Stimulated activated naive CD8-positive, alpha-beta T cell treated with anti-CD3 and anti-CD28 coated beads, Interleukin-15, Interleukin-2, amounts not matched to agents 100 U/mL and 50 U/mL, for 24 hours (primary cell): ENCODE measurements at regions not wholly inside any gene's neighbourhood (a gene's known extent, or its start where the extent isn't known, plus 50 kb on each side); places are given as distances from the start of the nearest gene placed in this dataset.
"Not testable (repeated sequence)": the region's sequence is repeated elsewhere in the genome, so short reads cannot be mapped to it uniquely, and the experiment has no call there.

Source experiments
- ATAC-seq: fragments of 150-1000 bp; cut with Tn5 transposase; one replicate; pipeline ENCODE4 v1.10.0; 2021
- DNase-seq: peaks from one replicate; pipeline ENCODE4 v3.0.0; 2021

DNA sequence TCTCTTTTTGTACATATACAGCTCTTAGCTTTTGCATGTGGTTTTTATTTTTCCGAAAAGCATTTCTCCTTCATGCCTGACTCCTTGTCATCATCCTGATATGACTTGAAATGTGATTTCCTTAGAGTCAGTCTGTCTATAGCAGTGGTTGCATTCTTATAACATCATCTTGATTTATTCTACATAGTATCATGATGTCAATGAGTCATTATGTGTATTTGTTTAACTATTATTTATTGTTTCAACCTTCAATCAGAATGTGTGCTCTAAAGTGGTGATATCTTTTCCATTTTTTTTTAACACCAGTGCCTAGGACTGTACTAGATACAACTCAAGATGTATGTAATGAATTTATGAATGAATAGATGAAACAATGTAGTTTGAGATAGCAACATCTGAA is 354.9 kb upstream of the CDH8 start:
- DNase-seq (no peak), ATAC-seq (no peak)

DNA sequence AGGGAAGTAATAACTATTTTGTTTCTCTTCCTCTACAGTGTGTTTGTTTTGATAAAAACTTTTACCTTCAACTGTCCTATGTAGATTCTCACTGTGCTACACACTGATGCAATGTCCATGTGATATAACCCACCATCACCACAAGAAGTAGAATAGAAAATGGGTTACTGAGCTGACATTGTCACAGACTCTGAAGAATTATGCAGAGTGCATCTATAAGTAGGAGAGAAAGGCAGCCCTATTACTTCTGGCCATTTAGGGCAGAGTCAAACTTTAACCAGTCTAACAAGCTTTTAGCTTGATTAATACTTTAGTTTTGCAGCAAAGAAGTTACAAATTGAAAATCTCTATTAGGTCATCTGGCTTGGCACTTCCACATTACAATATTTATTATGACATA is 354.0 kb upstream of the CDH8 start:
- DNase-seq (no peak), ATAC-seq (no peak)

DNA sequence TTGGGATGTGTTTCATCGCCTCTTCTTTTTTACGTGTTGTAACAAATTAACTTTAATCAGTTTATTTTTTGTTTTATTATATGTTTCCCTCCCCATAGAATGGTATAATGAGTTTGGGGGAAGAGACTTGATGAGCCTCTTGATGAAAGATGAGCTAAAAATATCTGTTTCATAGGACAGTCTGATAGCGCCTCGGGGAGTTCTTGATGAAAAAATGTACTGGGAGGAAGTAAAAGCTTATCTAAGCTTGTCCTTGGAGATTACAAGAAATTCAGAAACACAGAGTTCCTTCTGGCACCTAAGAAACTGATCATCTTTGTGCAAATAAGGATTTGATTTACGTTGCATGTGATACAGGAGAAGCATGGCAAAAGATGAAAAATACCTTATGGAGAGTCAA is 350.2 kb upstream of the CDH8 start:
- ATAC-seq (no peak), DNase-seq (no peak)

DNA sequence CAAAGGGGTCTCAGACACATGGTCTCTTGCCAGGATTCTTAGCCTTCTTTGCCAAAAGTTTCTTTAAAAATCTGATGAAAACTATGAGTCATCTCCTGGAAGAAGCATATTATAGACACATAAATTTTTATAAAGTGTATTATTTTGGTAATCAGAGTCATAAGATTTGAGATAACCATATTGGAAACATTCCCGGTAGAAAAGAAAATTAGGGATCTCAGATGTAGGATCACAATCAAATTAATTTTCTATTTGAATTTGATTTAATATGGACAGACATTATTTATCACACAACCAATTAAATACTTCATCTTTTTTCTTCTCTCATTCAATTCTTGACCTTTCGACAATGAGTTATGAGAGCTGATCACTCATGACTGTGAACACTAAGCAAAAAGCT is 347.7 kb upstream of the CDH8 start:
- DNase-seq (no peak), ATAC-seq (no peak)

DNA sequence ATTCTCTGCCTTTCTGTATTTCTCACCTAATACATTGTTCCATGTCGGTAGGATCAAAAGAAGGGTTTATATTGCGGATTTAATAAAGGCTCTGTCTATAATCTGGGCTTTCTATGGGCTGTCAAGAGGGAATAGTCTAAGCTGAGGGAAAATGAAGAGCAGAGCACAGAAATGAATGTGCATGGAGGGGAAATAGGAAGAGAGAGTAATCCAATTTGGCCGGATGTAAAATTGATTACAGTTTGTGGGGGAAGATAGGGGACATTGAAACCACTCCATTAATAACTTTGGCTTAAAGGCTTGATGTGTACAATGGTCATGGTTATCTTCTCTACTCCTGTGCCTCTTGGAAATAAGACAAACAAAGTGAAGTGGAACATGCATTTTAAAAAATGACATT is 334.2 kb upstream of the CDH8 start:
- ATAC-seq (no peak), DNase-seq (no peak)

DNA sequence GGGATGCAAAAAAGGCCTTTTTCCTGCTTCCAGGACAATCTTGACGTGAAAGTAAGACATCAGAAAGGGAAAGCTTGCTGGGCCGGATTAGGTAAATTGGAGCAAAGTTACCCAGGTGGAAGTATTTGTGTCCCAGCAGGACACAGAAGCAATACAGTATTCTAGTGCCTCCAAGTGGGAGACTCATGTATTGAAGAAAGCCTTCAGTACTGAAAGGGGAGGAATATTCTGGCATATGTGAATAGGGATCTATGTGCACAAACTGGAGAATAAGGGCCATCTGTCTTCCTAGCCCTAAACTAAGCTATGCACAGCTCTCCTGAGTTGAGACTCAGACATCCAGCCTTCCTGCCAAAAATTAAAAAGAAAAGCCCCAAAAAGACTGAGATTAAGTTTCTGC is 327.3 kb upstream of the CDH8 start:
- no peak for ATAC-seq
- no peak for DNase-seq

DNA sequence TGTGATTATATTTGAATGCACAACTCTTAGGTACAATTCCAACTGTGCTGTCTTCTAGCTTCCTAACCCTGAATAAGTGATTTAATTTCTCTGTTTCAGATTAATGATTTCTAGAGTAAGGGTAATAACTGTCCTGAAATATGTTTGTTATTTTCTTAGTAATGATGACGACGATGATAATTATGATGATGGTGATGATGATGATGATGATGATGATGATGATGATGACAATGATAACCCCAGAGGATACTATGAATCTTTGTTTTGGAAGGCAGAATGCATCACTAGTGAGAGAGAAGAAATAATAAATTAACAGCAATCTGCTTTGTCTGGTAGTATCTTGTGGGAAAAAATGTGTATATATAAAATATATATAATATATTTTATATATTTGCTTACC is 317.1 kb upstream of the CDH8 start:
- ATAC-seq = no peak
- DNase-seq = no peak

DNA sequence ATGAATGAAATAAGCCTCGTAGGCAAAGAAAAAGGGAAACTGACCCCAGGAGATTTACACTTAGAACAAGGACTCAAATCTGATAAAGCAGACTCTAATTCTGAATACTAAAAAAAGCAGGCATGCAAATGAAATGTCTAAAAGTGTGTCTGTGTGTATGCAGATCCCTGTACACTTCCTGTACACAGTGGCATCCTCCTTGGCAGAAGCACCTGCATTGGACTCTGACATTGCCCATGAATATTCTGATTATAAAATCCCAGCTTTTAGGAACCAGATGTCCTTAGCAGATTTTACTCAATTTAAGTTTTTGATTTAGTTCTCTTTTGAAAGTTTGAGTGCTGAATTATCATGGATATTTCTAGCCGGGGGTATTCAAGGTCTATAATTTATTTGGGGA is 306.0 kb upstream of the CDH8 start:
- no peak for DNase-seq
- no peak for ATAC-seq

DNA sequence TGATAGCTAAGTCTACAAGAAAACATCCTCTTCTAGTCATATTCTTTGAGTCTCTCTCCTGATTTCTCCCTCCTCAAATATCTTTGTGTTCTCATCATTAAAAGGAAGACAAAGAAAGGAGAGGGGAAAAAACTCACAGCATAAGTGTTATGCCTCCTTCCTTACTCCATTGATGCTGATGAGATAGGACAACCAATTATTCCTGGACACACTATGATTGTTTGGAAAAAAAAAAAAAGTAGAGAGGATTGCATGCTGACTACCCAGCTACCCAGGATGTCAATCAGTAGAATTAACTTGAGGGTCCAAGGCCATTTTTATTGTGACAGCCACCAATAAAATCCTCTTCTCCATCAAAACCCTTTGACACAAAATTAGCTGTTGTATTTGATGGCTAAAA is 299.1 kb upstream of the CDH8 start:
- ATAC-seq = no peak
- DNase-seq = no peak

DNA sequence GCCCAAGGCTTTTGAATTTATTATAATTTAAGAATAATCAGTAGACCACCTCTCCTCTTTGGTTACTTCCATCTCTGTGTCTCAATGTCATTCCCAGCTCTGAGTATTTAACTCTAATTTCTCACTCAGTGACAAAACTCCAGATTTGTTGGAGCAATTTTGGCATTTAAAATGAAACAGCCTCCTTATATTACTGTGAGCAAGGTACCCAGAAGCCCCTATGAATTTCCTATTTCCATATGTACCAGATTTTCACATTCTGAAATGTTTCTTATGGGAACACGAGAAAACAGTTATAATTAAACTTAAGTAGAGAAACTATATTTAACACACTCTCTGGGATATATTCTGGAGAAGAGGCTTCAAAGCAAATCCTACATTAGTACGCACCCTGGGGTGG is 285.4 kb upstream of the CDH8 start:
- DNase-seq (no peak), ATAC-seq (no peak)

DNA sequence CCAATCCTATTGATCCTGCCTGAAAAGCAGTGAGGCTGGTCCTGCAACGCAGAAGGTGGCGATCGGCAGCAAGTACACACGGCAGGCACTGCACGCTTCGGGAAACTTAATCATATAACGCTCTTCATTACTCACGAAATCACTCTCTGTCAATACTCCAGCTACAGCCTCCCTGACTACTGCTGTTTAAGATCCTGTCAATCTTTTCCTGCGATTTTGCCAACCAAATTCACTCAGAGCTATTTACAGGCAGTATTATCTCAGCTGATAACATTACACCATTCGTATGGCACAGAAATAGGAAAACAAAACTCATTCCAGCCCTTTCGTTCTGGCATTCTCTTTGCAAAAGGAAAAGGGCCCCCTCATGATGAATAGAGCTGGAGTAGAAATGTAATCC is 262.4 kb upstream of the CDH8 start:
- ATAC-seq = no peak
- DNase-seq = no peak

DNA sequence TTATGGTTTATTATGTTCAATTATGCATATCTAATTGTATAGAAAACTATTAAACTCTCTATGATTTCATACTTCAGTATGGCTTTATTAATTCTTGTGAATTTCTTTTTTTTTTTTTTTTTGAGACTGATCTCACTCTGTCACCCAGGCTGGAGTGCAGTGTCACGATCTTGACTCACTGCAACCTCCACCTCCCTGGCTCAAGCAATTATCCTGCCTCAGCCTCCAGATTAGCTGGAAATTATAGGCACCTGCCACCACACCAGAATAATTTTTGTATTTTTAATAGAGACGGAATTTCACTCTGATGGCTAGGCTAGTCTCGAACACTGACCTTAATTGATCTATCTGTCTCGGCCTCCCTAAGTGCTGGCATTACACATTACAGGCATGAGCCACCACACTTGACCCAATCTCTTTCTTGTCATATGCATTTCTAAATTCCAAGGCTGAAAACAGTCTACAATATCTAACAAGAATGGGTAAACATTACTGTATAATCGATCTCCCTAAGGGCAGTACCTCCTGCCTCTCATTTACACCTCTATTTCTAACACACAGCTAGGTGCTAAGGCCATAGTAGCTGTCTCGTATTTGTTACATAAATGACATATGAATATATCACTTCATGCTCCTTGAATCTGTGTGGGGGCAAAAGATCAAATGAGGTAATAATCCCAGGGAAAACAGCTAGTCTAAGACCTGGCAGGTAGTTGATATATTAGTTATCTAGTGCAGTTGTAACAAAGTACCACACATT is 258.2 kb upstream of the CDH8 start:
- no peak for DNase-seq
- ATAC-seq = no peak

DNA sequence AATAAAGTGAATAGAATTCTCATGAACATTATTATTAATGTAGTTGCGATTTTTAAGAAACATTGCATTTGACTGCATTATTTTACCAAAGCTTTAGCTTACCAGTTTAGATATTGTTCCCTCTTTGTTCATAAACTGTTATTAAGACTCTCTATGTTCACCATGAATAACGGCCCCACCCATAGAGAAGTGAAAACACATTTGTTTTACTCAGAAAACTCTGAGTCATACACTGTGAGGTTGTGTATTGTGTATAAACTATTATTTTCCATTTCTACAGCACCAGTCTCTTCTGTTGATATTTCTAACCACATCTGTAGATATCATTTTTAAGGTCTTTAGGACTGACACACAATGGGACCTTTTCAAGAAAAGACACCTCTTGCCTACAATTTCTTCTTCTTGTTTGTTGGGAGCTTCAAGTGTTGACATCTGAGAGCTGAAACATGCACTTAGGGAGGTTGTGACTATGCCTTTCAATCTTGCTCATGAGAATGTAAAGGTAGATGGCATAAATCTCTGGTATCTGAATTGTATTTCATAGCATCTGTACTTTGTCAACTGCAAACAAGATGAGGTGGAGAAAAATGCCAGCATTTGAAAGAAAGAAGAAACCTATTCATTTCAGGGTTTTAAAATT is 252.9 kb upstream of the CDH8 start:
- DNase-seq = no peak
- no peak for ATAC-seq

DNA sequence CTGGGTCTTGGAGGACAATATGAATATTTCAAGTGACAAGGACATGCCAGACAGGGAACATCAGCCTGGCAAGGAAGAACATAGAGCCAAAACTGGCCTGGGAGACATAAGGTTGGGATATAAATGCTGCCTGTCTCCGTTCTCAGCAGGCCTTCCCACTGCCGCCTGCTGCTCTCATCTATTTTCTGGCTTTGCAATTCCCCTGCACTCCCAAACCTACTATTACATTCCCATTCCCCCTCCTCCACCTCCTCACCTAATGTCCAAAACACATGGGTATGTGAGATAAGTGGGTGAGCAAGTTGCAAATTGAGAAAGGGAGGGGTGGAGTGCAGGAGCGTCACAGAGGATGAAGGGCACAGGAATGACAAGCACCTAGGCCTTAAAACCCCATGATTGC is 244.3 kb upstream of the CDH8 start:
- DNase-seq (no peak), ATAC-seq (no peak)

DNA sequence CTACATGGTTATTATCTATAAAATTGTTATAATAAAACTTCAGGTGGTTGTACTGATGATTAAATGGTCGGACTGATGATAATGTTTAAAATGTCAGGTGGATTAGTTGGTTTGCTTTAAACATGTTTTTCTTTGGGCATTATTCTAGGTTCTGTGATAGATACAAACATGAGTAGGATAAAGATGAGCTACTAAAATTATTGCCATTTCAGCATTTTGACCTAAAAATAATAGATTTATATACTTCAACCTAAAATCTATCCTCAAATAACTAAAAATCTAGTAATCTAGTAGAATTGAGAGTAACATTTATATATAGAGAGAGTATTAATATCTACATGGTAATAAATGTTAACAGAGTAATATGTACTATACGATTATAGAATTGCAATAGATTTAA is 241.7 kb upstream of the CDH8 start:
- DNase-seq (no peak), ATAC-seq (no peak)

DNA sequence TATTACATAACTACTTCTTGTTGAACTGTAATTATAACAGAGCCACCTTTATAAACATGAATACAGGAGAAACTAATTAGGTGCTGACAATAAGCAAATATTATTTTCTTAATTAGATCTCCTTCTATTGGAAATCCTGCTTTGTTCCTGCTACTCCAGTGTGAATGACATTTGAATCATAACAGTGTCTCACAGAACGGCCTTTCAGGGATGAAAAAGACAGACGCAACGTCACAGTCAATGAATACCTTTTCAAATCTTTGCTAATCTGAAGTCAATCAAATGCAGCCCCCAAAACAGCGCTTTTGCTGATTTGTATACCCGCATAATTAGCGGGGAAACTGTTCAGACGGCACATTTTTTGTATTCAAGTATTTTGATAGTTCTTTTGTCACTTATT is 240.4 kb upstream of the CDH8 start:
- ATAC-seq (no peak), DNase-seq (no peak)

DNA sequence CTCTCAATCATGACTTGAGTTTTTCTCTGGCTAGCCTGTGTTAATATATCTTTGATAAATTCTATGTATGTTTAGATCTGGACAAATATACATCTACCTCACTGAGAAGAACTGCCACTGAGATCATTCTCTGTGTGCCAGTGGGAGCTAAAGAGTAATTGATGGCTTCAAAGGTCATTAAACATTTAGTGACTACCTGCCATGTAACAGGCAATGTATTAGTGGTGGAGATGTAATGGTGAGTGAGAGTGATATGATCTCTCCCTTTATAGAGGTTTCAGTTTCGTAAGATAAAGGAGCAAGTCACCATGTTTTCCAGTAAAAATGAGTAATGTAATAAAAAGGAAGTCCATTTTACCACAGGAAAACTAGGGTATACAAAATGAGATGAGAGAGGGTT is 235.8 kb upstream of the CDH8 start:
- DNase-seq (no peak), ATAC-seq (no peak)

DNA sequence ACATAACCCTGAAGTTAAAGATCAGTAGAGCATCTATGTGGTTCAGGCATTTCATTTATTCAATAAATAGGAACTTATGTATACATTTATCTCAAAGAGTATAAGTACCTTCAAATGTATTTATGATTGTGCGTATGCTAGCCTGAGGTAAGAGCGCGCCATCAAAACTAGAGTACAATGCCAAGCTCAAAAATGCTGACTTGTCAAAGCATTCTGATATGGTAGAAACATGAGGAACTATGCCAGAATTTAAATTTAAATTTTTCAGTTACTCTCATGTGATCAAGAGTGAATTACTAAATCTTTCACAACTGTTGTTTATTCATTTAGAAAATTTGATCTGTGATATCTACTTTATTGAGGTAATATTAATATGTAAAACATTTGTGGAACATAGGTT is 225.5 kb upstream of the CDH8 start:
- DNase-seq = no peak
- ATAC-seq = no peak

DNA sequence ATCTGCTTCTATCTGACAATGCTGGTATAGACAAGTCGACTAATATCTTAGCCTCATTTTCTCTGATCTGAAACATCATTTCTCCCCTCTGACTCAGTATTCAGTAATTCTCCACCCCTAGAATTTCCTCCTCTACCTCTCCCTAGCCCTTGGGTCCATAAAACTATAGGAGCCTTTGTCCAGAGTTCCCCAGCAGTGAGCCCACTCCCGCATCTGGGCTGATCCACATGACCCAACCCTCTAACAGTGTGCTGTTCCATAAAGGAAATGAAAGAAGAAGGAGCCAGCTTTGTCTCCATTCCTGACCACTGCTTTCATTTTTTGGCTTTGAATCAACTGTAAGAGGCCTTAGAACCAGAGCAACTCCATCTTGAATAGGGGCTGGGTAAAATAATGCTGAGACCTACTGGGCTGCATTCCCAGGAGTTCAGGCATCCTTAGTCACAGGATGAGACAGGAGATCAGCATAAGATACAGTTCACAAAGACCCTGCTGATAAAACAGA is 222.7 kb upstream of the CDH8 start:
- not testable (repeated sequence) for DNase-seq, ATAC-seq

DNA sequence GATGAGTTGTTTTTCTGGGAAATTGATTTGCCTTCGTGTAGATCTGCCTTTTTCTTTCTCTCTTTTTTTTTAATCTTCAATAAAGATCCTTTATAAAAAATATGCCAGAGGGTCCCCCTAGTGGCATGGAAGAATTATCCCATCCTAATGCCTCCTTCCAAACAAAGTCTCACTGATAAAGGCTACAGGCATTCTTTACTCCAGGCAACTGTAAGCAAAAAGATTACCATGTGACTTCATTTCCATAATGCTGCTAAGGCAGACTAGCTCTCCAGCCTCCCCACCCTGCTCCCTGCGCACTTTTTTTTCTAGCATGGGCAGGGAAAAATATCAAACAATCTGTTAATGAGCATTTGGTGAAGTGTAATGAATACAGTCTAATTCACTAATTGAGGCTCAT is 220.2 kb upstream of the CDH8 start:
- ATAC-seq = no peak
- DNase-seq = no peak

DNA sequence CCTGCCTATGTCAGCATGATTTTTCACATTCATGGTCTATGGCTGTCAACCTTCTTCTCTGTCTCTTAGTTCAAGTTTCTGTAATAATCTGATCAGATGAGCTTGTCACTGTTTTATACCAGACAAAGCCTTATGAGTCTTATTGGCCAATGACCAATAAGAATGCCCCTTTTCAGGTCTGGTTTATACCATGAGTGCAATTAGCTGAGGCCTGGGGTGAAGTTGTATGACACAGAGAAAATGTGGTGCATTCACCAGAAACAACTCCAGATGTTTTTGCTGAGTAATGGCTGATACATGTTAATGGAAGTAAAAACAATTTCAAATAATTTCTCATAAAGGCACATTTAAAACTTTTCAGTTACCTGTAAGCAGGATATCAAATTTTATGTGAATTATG is 218.6 kb upstream of the CDH8 start:
- DNase-seq (no peak), ATAC-seq (no peak)

DNA sequence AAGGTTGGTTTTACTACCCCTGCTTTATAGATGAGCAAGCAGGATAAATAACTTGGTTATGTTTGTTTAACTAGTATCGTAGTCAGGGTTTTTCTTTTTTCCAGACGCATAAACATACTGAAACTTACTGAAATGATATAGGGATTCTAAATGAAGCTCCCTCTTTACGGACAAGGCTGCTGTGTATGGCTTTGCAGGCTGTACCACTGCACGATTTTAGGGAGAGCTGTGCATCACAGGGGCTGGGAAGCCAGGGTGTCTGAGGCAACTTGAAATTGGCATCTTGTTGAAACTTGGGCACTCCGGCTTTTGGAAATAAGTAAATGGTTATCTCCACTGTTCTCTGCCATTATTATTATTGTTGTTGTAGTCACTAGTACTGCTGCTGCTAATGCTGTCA is 218.1 kb upstream of the CDH8 start:
- ATAC-seq (no peak), DNase-seq (no peak)

DNA sequence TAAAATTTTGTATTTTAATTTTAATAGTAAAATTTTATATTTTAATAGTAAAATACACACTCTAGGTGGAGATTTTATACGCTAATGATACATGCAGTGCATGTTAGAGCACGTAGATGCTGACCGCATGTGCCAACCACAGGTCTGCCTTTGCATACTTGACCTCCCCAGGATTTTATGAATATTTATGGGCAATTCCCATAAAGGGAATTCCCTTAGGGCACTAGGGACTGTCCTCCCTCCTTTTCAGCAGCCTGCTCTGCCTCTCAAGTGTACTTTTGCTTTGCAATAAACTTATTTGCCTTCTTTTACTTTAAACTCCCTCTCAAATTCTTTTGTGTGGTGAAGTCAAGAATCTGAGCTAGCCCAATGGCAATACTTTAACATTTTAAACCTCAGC is 217.7 kb upstream of the CDH8 start:
- ATAC-seq (no peak), DNase-seq (no peak)

DNA sequence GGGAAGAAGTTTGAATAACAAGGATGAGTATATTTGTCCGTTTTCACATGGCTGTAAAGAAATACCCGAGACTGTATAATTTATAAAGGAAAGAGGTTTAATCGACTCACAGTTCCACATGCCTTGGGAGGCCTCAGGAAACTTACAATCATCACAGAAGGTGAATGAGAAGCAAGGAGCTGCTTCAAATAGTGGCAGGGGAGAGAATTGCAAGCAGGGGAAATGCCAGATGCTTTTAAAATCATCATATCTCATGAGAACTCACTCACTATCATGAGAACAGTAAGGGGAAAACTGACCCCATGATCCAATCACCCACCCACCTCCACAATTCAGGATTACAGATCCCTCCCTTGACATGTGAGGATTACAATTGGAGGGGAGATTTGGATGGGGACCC is 212.8 kb upstream of the CDH8 start:
- DNase-seq (no peak), ATAC-seq (no peak)
